ENCODE measurements at regions not wholly inside any gene's neighbourhood (a gene's known extent, or its start where the extent isn't known, plus 50 kb on each side); places are given as distances from the start of the nearest gene placed in this dataset.

- no peak for TF ChIP-seq POLR2A (IDR thresholded peaks at IDR 0.05)
- TF ChIP-seq CTCF (IDR thresholded peaks at IDR 0.05), result peak in 1 of 4 experiments; percentile 24
Observed at GRCh38 chr13:61880578-61881283, 465.1 kb upstream of the PCDH20 start.

Measured in prostate gland (tissue), 2 donors.